NCI-H524 (cell line): ENCODE measurements at regions not wholly inside any gene's neighbourhood (a gene's known extent, or its start where the extent isn't known, plus 50 kb on each side); places are given as distances from the start of the nearest gene placed in this dataset.
"Not testable (repeated sequence)": the region's sequence is repeated elsewhere in the genome, so short reads cannot be mapped to it uniquely, and the experiment has no call there.

ENCODE experiments used
- DNase-seq, 2 experiments: peaks; one replicate each; lab custom pipeline; 2025; lab: John Stamatoyannopoulos, UW

DNA sequence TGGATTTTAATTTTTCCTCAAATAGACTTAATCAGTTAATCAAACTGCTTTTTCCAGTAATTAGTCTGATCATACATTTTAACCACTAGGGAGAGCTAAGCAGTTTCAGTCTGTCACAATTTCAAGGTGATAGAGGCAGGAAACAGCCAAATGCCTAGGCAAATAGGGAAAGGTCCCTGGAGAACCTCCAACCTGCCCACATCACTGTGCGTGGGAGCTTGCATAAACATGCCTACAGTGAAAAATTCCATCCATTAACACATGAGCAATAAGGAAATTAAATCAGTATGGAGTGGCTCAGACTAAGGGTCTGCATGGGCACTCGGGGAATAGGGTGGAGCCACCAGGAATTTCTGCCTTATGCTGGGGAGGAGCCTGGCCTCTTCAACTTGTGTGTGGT, 74.6 kb downstream of the AASDHPPT start:
- peak in 1 of 2 experiments; percentile 9 for DNase-seq

- no peak for DNase-seq
Observed at GRCh38 chr11:106152824-106153223, 75.4 kb downstream of the AASDHPPT start.

DNA sequence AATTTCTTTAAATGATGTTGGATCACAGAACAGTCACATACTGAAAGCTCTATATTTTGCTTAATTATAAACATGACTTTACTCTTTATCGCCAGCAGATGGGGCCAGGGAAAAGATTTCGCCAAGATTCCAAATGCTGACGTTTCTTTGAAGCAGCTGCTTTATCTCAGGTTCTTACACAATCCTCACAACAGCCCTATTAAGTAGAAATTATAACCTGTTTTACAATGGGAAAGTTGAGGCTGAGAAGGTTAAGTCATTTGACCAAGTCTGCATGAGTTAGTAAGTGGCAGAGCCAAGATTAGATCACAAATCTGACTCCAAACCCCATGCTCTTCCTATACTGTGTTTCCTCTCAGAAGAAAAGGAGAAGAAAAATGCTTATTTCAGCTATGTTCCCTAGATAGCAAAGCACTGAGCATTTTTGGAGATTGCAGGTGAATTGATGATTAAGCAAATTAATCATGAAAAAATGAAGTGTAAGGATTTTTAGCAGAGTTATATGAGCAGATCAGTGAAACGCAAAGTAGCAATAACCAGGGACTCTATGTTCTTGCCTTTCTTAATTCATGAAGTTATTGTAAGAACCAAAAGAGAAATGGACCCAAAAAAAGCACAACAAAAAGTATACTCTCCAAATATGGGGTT, 79.0 kb downstream of the AASDHPPT start:
- DNase-seq: peak in 1 of 2 experiments; percentile 42

GRCh38 chr11:106158406-106158805, 80.9 kb downstream of the AASDHPPT start:
- DNase-seq: no peak

DNA sequence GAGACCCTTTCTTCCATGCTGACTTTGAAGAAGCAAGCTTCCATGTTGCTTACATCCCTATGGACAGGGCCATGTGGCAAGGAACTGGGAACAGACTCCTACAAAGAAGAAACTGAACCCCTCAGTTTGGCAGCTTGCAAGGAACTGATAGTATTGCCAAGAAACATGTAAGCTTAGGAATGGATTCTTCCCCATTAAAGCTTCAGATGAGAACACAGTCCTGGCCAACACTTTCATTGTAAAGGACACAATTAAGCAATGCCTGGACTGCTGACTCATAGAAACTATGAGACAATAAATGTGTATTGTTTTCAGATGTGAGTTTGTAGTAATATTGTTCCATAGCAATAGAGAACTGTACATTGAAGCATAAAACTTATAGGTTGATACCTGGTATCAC, 82.4 kb downstream of the AASDHPPT start:
- no peak for DNase-seq

DNA sequence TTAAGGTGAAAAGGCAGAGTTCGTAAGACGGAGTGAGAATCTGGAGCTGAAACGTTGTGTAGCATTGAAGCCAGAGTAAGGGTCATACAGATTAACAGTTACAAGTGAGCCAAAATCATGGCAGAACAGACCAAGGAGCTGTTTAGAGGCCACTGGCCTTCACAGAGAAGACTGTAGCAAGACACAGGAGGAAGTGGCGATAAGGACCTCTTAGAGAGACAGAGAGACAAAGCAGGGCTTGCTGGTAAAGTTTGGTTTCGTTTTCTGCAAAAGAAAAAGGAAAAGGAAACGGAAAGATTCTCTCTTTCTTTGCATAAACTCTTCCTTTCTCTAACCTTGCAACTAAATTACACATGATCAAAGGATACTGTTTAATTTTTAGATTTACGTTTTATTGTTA, 83.0 kb downstream of the AASDHPPT start:
- DNase-seq: no peak

DNA sequence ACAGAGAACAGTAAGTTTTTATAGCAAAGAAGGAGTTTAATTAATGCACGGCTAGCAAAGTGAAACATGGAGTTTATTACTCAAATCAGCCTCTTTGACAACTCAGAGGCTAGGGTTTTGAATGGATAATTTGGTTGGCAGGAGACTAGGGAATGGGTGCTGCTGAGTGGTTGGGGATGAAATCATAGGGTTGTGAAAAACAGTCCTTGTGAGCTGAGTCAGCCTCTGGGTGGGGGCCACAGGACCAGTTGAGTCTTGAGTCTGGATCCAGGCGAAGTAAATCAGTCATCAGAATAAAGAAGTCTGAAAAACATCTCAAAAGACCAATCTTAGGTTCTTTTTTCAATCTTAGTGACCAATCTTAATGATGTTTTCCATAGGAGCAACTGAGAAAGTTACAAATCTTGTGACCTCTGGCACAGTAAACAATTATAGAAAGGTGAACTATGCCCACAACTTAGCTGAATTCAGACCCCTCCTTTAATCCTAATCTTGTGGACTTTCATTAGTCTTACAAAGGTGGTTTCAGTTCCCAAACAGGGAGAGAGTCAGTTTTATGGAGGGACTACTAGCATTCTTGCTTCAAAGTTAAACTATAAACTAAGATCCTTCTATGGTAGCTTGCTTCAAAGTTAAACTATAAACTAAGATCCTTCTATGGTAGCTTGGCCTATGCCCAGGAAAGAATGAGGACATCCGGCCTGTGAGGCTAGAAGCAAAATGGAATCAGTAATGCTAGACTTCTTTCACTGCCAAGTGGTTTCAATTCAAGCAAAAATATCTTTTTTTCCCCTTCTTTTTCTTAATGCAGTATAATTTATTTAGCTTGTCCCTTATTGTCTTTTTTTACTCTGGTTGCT, 84.5 kb downstream of the AASDHPPT start:
- DNase-seq: no peak

GRCh38 chr11:106167085-106167484, 89.6 kb downstream of the AASDHPPT start:
- DNase-seq: no peak

- no peak for DNase-seq
Observed at GRCh38 chr11:106172386-106172991, 95.0 kb downstream of the AASDHPPT start.

GRCh38 chr11:106173291-106173690, 95.8 kb downstream of the AASDHPPT start:
- no peak for DNase-seq

- not testable (repeated sequence) for DNase-seq
Observed at GRCh38 chr11:106174003-106174402, 96.5 kb downstream of the AASDHPPT start.

- DNase-seq: no peak
Observed at GRCh38 chr11:106176817-106177216, 99.4 kb downstream of the AASDHPPT start.

- DNase-seq: no peak
Observed at GRCh38 chr11:106177311-106177710, 99.8 kb downstream of the AASDHPPT start.

- DNase-seq: no peak
Observed at GRCh38 chr11:106178361-106178760, 100.9 kb downstream of the AASDHPPT start.

DNA sequence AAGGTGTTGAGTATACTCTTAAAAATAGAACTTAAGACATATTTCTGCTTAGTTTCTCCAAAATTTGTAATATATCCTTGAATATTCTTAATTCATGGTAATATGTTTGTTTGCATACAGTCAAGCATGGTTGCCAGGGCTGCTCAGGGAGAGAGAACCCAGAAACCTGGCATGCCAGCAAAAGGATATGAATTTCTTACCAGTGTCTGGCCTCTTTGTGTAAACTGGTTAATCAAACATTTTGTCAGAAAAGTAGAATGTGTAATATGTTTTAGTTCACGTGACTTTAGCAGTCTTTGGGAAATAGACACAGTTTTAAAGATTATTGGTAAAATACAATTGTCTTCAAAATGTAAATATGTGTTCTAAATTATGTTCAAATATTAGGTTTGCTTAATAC, 101.6 kb downstream of the AASDHPPT start:
- no peak for DNase-seq

DNA sequence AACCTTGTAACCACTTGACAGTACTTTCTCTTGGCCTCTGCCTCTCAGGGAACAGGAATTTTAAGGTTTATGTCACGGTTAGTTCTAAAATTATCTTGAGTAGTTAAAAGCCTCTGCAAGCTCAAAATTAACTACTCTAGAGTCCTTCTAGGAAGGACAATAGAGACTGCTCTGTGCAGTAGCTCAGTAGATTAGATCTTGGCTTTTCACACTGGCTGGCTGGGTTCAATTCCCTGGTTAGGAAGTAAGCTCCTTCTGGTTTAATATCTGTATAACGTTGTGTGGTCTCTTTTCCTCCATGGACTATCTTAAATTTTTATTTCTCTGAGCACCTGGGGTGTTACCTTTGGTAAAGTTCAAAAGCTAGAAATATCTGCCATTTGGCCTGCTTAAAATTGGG, 109.2 kb downstream of the AASDHPPT start:
- DNase-seq: no peak

GRCh38 chr11:106187860-106188456, 110.5 kb downstream of the AASDHPPT start:
- no peak for DNase-seq

- DNase-seq: no peak
Observed at GRCh38 chr11:106193956-106194355, 116.5 kb downstream of the AASDHPPT start.

DNA sequence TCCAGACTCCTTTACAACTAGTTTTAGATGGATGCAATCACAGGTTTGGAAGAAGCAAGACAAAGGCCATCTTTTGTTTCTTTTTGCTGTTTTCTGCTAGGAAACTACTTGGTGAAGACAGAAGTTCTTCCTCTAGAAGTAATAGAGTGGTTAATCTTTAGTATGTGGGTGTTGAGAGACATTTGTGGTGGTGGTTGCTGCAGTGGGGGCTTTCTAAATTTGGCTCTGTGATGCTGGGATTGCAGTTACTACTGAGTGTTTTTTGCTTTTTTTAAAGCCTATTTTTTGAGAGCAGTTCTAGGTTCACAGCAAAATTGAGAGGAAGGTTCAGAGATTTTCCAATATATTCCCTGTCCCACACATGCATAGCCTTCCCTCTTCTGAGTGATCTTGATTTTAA, 120.0 kb downstream of the AASDHPPT start:
- no peak for DNase-seq

DNA sequence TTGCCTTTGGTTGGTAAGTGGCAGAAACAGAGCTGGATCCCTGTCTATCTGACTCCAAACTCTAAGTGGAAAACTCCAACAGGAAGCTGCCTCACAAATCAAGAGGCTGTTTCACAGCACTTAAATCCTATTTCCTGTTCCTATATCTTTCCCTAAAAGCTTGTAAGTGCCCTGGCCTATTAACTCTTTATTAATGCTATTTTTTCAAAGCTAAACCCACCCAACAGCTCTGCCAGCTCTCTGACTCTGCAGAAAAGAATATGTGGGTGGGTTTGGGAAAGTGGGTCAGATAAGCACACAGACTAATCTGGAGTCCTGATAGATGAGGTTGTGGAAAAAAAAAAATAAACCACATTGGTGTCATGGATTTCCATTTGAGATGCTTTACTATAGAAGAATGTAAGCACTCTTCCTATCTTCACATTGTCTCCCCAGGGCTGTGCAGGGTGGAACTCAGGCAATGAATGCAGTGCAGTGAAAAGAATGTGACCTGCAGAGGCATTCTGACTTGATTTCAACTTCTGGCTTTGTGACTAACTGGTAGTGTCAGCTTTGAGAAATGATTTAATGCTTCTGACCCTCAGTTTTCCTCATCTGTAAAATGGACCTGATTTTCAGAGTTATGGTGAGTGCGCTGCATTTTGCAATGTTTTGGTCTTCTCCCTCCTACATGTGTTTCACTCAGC, 125.6 kb downstream of the AASDHPPT start:
- DNase-seq: no peak

DNA sequence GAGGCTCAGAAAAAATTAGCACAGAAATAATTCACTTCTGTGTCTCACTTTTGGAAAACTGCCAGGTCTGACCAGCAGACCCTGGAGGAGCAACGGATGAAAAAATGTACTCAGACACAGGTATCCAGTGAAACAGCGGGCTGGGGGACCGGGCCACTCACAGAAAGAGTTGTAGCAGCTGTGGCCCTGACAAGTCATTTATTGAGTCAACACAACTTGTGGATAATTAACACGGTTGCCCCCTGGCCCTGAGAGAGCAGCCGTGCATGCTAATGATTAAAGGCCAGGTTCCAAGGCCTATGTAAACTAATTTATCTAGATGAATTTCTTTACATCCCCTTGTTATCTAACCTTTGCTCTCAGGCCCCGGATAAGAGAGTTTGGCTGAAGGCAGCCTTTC, 131.3 kb downstream of the AASDHPPT start:
- DNase-seq: no peak

DNA sequence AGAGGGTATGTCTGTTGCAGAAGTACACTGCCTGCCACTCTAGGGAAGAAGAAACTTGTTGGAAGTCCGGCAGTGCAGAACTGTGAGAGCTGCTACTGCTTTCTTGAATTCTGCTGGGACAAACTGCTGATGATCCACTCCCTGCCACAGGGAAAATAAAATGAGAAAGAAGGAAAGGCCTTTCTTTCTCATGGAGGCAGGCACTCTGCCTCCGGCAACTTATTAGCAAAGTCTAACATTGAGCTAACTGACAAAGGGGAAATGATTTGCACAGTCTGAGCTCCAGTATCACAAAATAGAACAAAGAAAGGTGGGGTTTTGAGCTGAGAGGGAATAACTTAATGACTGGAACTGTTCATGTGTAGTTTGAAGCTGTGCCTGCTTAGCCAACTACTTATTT, 134.6 kb downstream of the AASDHPPT start:
- DNase-seq: no peak
